ENCODE measurements at regions not wholly inside any gene's neighbourhood (a gene's known extent, or its start where the extent isn't known, plus 50 kb on each side); places are given as distances from the start of the nearest gene placed in this dataset.

DNA sequence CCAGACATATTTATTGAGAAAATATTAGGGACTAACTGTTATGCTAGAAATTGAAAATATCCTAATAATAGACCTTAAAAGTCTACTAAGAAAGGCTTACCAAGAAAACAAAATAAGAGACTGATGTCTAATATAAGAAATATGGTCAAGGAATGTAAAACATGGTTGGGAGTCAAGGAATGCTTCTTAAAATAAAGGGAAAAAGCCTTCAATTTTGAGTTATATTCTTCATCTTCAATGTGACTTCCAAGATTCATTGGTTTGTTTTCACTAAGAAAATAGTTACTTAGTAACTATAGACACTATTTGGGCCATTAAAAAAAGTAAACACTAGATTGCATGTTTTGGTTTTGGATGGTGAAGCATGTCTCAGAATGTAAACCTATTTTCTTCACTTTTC, 88.1 kb upstream of the ETV6 start:
- no peak overlapping the region for H3K4me3 ChIP-seq (ENCODE audit: low read length)
- no peak for DNase-seq (ENCODE audit: low read depth, low spot score)

DNA sequence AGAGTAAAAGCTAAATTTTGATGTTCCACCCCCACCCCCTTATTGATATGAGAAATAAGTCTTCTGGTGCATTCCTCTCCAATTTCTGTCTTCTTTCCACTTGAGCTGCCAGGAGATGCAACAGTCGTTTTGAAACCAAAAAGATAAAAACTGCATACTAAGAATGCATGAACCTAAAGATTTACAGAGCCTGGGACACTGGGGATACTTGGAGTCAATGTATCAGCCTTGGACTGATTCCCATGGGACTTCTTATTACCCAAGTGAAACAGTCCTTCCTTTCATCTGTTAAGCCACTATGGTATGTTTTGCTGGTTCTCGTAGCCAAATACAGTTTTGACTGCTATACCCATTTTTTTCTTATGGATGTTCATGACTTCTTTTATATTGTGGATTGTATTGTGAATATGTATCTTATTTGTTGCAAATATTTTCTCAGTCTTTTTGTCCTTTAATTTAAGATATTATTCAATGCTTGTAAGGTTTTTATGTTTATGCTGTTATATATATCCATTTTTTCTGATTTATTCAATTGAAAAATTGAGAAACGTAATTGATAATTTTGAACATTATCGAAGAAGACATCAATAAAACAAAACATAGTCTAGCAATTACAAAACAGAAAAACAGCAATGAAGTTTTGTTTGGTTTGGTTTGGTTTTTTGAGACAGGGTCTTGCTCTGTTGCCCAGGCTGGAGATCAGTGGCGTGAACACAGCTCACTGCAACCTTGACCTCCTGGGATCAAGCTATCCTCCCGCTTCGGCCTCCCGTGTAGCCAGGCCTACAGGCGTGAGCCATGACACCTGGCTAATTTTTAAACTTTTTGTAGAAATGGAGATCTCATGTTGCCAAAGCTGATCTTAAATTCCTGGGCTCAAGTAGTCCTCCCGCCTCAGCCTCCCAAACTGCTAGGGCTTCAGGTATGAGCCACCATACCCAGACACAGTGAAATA, 85.4 kb upstream of the ETV6 start:
- no peak overlapping the region for H3K4me3 ChIP-seq (ENCODE audit: low read length)
- DNase-seq (ENCODE audit: low read depth, low spot score) = no peak

DNA sequence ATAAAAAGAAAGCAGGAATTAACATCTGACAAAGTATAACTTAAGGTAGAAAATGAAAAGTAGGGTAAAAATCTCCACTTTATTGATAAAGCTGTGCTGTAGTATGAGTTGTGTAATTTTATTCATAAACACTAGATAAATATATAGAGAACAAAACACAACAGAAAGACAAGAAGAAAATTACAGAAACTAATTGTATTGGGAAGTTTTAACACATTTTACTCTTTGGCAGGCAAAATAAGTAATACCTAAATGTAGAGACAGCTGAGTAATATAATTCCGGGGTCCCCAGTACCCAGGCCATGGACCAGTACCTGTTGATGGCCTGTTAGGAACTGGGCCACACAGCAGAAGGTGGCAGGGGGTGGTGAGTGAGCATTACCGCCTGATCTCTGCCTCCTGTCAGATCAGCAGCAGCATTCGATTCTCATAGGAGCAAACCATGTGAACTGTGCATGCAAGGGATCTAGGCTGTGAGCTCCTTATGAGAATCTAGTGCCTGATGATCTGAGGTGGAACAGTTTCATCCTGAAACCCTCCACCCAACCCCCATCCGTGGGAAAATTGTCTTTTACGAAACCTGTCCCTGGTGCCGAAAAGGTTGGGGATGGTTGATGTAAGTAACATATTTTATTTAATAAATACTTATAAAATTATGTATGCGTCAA, 84.4 kb upstream of the ETV6 start:
- H3K4me3 ChIP-seq (ENCODE audit: low read length) = no peak overlapping the region
- no peak for DNase-seq (ENCODE audit: low read depth, low spot score)

DNA sequence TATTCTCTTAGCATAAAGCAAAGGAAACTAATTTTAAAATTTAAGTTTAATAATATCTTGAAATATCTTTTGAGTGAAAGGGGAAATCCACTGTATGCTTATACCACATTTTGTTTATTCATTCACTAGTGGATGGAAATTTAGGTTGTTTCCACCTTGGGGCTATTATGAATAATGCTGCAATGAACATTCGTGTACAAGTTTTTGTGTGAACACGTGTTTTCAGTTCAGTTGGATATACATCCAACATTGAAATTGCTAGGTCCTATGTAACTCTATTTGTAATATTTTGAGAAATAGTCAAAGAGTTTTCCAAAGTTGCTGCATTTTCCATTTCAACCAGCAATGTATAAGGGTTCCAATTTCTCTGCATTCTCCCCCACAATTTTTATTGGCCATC, 83.7 kb upstream of the ETV6 start:
- DNase-seq (ENCODE audit: low read depth, low spot score) = no peak
- no peak overlapping the region for H3K4me3 ChIP-seq (ENCODE audit: low read length)

DNA sequence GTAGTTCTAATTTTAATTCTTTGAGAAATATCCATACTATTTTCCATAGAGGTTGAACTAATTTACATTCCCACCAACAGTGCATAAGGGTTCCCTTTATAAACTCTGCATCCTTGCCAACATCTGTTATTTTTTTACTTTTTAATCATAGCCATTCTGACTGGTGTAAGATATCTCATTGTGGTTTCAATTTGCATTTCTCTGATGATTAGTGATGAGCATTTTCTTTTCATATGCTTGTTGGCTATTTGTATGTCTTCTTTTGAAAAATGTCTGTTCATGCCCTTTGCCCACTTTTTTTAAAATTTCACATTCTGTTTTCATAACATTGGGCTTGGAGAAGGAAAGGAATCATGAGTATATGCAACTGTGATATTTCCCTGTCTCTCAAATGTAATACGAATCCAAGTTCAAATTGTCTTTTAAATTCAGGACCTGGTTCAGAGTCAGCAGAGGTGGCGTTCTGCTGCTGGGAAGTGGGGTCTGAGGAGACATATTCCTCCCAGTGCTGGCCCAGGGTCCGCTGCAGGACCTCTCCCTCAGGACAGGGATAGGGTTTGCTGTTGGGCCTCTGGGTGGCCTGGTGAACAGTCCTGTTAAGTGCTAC, 81.2 kb upstream of the ETV6 start:
- DNase-seq (ENCODE audit: low read depth, low spot score) = no peak
- H3K4me3 ChIP-seq (ENCODE audit: low read length) = no peak overlapping the region

DNA sequence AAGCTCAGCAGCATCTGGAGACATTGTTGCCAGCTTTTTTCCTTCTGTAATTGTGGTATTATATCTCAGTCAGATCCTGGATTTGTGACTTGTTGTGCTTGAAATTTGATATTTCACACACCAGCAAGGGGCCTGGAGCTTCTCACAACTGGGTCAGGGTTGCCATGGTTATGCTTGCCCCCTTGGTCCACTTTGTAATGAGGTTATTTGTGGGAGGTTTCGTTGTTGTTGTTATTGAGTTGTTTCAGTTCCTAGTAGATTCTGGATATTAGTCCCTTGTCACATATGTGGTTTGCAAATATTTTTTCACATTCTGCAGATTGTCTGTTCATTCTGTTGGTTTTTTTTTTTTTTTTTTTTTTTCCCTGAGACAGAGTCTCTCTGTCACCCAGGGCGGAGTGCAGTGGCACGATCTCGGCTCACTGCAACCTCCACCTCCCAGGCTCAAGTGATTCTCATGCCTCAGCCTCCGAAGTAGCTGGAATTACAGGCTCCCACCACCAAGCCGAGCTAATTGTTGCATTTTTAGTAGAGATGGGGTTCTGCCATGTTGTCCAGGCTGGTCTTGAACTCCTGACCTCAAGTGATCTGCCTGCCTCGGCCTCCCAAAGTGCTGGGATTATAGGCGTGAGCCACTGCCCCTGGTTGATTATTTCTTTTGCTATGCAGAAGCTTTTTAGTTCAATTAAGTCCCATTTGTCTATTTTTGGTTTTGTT, 80.6 kb upstream of the ETV6 start:
- no peak overlapping the region for H3K4me3 ChIP-seq (ENCODE audit: low read length)
- no peak for DNase-seq (ENCODE audit: low read depth, low spot score)

DNA sequence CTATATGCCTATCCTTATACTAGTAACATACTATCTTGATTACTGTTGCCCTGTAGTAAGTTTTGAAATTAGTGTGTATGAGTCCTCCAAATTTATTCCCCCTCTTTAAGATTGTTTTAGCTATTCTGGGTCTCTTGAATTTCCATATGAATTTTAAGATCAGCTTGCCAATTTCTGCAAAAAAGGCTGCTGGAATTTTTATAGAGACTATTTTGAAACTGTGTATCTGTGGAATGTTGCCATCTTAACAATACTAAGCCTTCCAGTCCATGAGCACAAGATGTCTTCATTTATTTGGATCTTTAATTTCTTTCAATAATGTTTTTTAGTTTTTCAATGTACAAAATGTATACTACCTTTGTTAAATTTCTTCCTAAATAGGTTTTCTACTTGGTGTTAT, 79.8 kb upstream of the ETV6 start:
- no peak for DNase-seq (ENCODE audit: low read depth, low spot score)
- no peak overlapping the region for H3K4me3 ChIP-seq (ENCODE audit: low read length)

DNA sequence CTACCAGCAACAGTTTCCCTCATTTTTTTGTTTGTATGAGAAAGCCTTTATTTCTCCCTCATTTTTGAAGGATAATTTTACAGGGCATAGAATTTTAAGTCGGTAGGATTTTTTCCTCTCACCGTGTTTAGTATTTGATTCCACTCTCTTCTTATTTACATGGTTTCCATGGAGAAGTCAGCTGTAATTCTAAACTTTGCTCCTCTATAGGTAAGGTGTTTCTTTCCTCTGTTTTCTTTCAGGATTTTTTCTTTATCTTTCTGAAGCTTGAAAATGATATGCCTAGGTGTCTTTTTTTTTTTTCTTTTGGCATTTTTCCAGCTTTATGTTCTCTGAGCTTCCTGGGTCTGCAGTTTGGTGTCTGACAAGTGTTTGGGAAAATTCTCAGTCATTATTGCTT, 75.6 kb upstream of the ETV6 start:
- DNase-seq (ENCODE audit: low read depth, low spot score) = no peak
- no peak overlapping the region for H3K4me3 ChIP-seq (ENCODE audit: low read length)

DNA sequence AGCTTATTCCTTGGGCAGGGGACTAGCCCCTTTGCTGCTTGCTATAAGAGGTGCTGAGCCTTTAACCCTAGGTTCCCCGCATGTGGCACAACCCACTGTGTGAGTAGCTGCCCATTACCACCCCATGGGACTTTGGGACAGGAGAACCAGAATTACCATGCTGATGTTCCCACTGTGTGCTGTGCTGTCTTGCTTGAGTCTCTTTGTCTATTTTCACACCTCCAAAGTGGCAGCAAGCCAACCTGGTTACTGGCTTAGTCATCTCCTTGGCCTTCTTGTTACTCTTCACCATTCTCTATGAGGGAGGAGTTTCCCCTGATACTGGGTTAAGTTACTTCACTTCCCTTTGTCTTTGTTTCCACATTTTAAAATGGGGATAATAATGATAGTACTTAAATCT, 73.4 kb upstream of the ETV6 start:
- DNase-seq (ENCODE audit: low read depth, low spot score) = no peak
- no peak overlapping the region for H3K4me3 ChIP-seq (ENCODE audit: low read length)

DNA sequence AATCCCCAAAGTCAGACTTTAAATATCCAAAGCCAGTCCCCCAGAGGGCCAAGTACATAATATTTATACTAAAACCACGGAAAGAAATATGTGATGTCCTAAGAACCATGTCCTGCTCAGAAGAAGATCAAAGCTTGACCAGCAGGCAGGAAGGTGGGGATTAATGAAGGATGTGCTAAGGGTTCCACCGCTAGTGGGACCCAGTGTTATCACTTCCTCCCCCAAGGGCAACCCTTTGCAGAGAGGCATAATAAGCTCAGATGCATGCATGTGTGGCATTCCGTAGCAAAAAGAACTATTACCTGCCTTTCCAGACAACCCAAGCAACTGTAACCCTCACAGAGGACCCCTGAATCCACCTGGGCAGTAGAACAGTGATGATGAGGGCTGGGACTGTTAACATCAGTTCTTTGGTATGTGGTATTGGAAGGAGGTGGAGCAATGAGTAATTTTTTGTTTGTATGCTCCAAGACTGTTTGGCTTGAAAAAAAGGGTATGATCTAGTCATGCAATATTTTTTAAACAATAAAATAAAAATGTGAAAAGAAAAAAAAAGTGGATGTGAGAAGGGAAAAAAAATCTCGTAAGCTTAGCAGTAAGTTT, 71.7 kb upstream of the ETV6 start:
- no peak overlapping the region for H3K4me3 ChIP-seq (ENCODE audit: low read length)
- no peak for DNase-seq (ENCODE audit: low read depth, low spot score)

DNA sequence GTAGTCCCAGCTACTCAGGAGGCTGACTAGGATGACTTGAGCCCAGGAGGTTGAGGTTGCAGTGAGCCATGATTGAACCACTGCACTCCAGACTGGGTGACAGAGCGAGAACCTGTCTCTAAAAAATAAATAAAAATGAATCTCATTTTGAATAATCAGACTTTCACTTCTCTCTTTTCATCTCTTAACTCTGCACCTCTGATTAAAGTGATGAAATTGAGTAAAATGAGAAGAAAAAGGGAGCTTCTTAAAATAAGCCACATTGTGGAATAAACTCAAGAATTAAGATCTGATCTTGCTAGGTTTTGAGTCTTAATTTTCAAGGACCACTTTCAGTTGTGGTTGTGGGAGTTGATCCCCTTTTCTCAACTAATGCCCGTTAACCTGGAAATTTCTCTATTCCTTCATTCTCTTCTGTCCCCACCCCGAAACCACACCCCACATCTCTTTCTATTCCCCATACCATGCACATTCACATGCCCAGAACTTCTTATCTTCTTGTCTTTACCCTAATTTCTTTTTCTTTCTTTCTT, 70.9 kb upstream of the ETV6 start:
- H3K4me3 ChIP-seq (ENCODE audit: low read length) = no peak overlapping the region
- DNase-seq (ENCODE audit: low read depth, low spot score) = no peak

DNA sequence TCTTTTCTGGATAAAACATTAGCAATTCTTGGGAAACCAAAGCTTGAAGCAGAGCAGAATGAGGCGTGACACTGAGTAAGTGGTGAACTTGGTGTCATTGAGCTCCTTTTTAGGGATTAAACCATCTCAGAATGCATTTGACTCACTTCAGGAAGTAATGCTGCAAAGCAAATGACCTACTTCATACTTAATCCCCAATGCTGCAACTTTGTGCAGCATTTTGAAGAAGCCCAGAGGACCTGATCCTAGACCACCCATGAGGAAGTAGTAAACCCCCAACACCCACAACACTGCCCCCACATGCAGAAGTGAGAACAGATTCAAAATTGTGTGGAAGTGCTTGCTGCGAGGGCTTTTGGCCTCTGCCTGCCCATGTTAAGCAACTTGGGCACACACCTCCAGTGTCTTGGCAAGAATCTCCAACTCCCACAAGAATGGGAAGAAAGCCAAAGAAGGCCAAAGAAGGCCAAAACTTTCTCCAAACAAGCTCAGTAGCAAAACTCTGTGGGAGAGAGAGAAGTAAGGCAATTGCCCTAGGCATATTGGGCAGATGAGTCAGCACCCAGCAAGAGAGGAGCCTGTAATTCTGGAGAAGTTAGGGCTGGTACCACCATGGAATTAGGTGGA, 69.2 kb upstream of the ETV6 start:
- no peak overlapping the region for H3K4me3 ChIP-seq (ENCODE audit: low read length)
- DNase-seq (ENCODE audit: low read depth, low spot score) = no peak

DNA sequence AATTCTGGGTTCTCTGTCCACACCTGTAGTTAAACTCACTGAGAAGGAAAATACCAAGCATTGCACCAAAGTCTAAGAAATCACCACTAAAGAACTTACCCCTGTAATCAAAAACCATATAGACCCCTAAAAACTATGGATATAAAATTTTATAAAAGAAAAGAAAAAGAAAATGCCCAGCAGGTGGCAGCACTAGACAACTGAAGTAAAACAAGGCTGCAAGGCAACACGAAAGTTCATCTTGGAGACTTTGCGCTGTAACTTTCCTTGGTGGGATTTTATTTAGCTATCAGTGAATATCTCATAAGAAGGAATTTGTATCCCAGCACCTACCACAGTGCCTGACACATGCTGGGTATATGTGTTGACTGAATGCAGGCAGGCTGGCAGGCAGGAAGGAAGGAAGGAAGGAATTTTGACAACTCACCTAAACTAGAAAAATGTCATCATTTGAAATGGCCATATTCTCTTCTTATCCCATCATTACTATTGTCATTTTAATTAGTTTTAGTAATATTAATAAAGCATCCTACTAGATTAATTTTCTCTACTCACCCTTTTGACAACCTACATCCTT, 68.2 kb upstream of the ETV6 start:
- DNase-seq (ENCODE audit: low read depth, low spot score) = peak; percentile 87
- no peak overlapping the region for H3K4me3 ChIP-seq (ENCODE audit: low read length)

DNA sequence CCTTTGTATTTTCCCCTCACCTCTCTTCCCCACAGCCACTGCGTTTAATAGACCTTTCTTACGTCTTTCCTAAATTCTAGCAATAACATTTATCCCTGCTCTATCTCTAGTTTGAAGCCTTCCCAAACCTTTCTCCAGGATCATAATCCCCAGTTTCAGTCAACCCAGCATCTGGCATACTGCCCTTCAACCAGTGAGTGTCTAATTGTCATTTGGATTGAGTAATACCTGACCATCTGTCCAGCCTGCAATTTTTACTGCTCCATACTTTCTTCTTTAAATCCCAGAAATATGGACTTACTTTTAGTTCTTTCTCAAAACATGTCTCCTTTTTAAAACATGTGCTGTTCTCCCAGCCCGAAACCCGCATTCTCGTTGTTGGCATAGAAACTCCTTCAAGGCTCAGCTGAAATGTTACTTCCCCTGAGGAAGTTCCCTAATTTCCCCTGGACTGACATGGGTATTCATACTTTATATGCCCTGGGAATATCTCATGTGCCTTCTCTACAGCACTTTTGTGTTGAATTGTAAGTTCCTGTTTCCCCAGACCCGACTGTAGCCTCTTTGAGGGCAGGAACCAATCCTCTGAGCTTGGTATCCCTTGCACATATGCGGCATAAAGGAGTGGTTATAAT, 65.1 kb upstream of the ETV6 start:
- DNase-seq (ENCODE audit: low read depth, low spot score) = no peak
- no peak overlapping the region for H3K4me3 ChIP-seq (ENCODE audit: low read length)

DNA sequence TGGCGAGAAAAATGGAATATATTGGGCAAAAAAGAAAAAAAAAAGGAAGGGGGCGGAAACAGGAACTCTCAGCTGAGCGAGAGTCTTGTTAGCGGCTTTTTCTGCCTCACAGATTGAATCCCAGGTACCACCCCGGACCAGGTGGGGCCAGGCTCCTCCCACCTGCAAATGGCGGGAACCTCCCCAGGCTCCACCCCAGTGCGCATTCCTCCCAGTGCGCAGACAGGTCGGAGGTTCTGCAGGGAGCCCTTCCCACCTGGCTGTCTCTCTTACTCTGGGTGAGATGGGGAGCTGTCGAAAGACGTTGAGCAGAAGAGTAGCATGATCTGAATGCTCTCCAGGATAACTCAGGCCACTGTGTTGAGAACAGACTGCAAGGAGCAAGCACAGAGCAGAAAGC, 57.0 kb upstream of the ETV6 start:
- no peak for DNase-seq (ENCODE audit: low read depth, low spot score)
- no peak overlapping the region for H3K4me3 ChIP-seq (ENCODE audit: low read length)

DNA sequence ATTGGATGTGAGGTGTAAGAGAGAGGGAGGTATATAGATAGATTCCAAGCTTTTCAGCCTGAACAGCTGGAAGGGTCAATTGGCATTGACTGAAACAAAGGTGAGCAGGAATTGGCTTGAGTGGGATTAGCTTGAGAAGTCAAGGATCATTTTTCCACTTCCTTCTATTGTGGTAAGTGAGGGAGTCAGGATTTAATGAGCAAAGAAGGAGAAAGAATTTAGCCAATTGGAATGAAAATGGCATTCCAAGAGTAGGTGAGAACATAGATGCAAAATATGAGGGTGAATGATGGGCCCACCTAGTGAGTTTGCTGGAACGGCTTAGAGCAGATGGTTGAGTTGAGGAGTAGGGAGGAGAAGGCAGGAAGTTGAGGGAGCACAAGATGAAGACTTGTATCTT, 56.5 kb upstream of the ETV6 start:
- no peak for DNase-seq (ENCODE audit: low read depth, low spot score)
- H3K4me3 ChIP-seq (ENCODE audit: low read length) = no peak overlapping the region

DNA sequence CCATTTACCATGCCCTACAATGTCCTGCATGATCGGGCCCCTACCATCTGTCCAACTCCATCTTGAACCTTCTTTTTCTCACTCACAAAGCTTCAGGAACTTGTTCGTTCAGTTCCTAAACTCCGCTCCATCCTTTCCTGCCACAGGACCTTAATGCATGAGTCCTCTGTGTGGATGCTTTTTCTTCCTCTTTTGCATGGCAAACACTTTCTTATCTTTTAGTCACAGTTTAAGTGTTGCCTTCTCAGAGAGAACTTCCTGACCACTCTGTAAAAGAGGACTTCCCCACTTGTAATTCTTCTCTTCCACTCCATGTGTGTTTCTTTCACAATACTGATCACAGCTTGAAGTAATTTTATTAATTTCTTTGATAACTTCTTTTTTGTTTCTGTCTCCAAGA, 54.4 kb upstream of the ETV6 start:
- no peak overlapping the region for H3K4me3 ChIP-seq (ENCODE audit: low read length)
- no peak for DNase-seq (ENCODE audit: low read depth, low spot score)

DNA sequence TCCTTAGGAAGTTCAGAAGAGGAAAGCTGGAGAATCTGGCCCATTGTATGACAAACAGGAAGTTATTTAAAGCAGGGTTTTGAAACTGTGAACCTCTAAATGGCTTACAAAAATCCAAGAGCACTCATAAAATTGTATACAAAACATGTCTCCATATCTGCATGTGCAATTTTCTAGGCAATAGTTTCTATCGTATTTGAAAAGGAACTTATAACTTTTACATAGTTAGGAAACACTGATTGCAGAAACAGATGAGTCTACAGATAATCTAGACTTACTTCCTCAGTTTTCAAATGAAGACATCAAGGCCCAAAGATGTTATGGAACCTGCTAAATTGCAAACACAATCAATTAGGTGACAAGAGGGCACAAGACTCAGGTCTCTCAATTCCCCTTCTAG, 53.3 kb upstream of the ETV6 start:
- DNase-seq (ENCODE audit: low read depth, low spot score) = no peak
- H3K4me3 ChIP-seq (ENCODE audit: low read length) = no peak overlapping the region

Measured in Jurkat, Clone E6-1 (cell line).